ENCODE measurements at regions not wholly inside any gene's neighbourhood (a gene's known extent, or its start where the extent isn't known, plus 50 kb on each side); places are given as distances from the start of the nearest gene placed in this dataset.
A peak's percentile ranks its signal among the peaks of the same experiment; 100 is the strongest.
"Not testable (repeated sequence)": the region's sequence is repeated elsewhere in the genome, so short reads cannot be mapped to it uniquely, and the experiment has no call there.

- Histone ChIP-seq H3K4me3 (no peak overlapping the region), H3K27ac (no peak overlapping the region), H3K4me1 (peaks cover 0 to 18% (median 11%) of the 10 kb centered on the region in 6 donors), H3K9me3 (no peaks in the 10 kb centered on the region), H3K27me3 (replicated peaks in 1 of 7) (peaks cover 0 to 8% (median 0%) of the 10 kb centered on the region in 7 donors), H3K36me3 (no peaks in the 10 kb centered on the region)
- no peak for DNase-seq
- TF ChIP-seq, protein P1, sequence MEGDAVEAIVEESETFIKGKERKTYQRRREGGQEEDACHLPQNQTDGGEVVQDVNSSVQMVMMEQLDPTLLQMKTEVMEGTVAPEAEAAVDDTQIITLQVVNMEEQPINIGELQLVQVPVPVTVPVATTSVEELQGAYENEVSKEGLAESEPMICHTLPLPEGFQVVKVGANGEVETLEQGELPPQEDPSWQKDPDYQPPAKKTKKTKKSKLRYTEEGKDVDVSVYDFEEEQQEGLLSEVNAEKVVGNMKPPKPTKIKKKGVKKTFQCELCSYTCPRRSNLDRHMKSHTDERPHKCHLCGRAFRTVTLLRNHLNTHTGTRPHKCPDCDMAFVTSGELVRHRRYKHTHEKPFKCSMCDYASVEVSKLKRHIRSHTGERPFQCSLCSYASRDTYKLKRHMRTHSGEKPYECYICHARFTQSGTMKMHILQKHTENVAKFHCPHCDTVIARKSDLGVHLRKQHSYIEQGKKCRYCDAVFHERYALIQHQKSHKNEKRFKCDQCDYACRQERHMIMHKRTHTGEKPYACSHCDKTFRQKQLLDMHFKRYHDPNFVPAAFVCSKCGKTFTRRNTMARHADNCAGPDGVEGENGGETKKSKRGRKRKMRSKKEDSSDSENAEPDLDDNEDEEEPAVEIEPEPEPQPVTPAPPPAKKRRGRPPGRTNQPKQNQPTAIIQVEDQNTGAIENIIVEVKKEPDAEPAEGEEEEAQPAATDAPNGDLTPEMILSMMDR (IDR thresholded peaks at IDR 0.05 in 8 of 11, conservative IDR thresholded peaks at IDR 0.05 in 3 of 11), result no peak
- TF ChIP-seq POLR2AphosphoS5 (IDR thresholded peaks at IDR 0.05), result no peak
- TF ChIP-seq POLR2A (IDR thresholded peaks at IDR 0.05), result no peak
- WGBS, 5 donors, result 67 to 90% (median 80%) methylated on average over 7 of the region's 7 CpGs
- intact Hi-C loops (cut with DNase I; ENCODE audit: low total_unique reads), result loop anchor here (5.0 to 10.0 kb wide), 3 partner anchors 357 to 652 kb away; partner anchors contain the start of gene THBD
Observed at GRCh38 chr20:22690616-22691179, 106.3 kb upstream of the FOXA2 start.

GRCh38 chr20:22691369-22692118 is 107.2 kb upstream of the FOXA2 start:
- DNase-seq, result peak; percentile 91
- H3K27me3 ChIP-seq (replicated peaks in 1 of 7), result peaks cover 0 to 8% (median 0%) of the 10 kb centered on the region in 7 donors
- H3K4me1 ChIP-seq, result peaks cover 0 to 18% (median 9%) of the 10 kb centered on the region in 6 donors
- peak overlapping the region in 4 of 8 donors; percentile 34 to 64 (median 52) for H3K27ac ChIP-seq
- intact Hi-C loops (cut with DNase I; ENCODE audit: low total_unique reads), result loop anchor here (5.0 to 10.0 kb wide), 3 partner anchors 356 to 651 kb away; partner anchors contain the start of gene THBD
- H3K4me3 ChIP-seq, result peak overlapping the region in 1 of 8 donors; percentile 37
- TF ChIP-seq, protein P1 (IDR thresholded peaks at IDR 0.05 in 8 of 11, conservative IDR thresholded peaks at IDR 0.05 in 3 of 11), result peak; percentile 66 to 93 (median 88)
- no peak for TF ChIP-seq POLR2A (IDR thresholded peaks at IDR 0.05)
- peak in 2 of 3 donors; percentile 59 to 64 for TF ChIP-seq POLR2AphosphoS5 (IDR thresholded peaks at IDR 0.05)
- 29 to 37% (median 32%) methylated on average over 22 to 25 of the region's 25 CpGs for WGBS, 5 donors
- no peaks in the 10 kb centered on the region for H3K9me3 ChIP-seq
- H3K36me3 ChIP-seq, result no peaks in the 10 kb centered on the region

- Histone ChIP-seq H3K4me3 (peak overlapping the region in 1 of 8 donors; percentile 37), H3K27ac (peak overlapping the region in 4 of 8 donors; percentile 34 to 64 (median 52)), H3K36me3 (no peaks in the 10 kb centered on the region), H3K9me3 (no peaks in the 10 kb centered on the region), H3K27me3 (replicated peaks in 1 of 7) (peaks cover 0 to 8% (median 0%) of the 10 kb centered on the region in 7 donors), H3K4me1 (peaks cover 0 to 18% (median 9%) of the 10 kb centered on the region in 6 donors)
- TF ChIP-seq, protein P1 (IDR thresholded peaks at IDR 0.05 in 8 of 11, conservative IDR thresholded peaks at IDR 0.05 in 3 of 11), result no peak
- TF ChIP-seq POLR2AphosphoS5 (IDR thresholded peaks at IDR 0.05), result no peak
- no peak for TF ChIP-seq POLR2A (IDR thresholded peaks at IDR 0.05)
- intact Hi-C loops (cut with DNase I; ENCODE audit: low total_unique reads), result loop anchor here (5.0 to 10.0 kb wide), 3 partner anchors 355 to 650 kb away; partner anchors contain the start of gene THBD
- 41 to 62% (median 52%) methylated on average over 4 of the region's 4 CpGs for WGBS, 5 donors
- no peak for DNase-seq
Observed at GRCh38 chr20:22692119-22692475, 107.7 kb upstream of the FOXA2 start.

GRCh38 chr20:22692620-22693019 is 108.2 kb upstream of the FOXA2 start:
- 76 to 85% (median 80%) methylated on average over 6 of the region's 6 CpGs for WGBS, 5 donors
- not testable (repeated sequence) for H3K27me3 ChIP-seq (replicated peaks in 1 of 7); H3K27ac ChIP-seq; H3K9me3 ChIP-seq; H3K4me3 ChIP-seq; DNase-seq; H3K36me3 ChIP-seq
- H3K4me1 ChIP-seq, result peaks cover 0 to 18% (median 9%) of the 10 kb centered on the region in 6 donors
- intact Hi-C loops (cut with DNase I; ENCODE audit: low total_unique reads), result loop anchor here (5.0 to 10.0 kb wide), 3 partner anchors 355 to 650 kb away; partner anchors contain the start of gene THBD
